CD14-positive monocyte (primary cell): ENCODE measurements at regions not wholly inside any gene's neighbourhood (a gene's known extent, or its start where the extent isn't known, plus 50 kb on each side); places are given as distances from the start of the nearest gene placed in this dataset.

ENCODE experiments used
- DNase-seq, 3 donors: peaks; one replicate each; pipeline ENCODE4 v3.0.0-alpha.2; 2011 to 2022
- H2AFZ ChIP-seq: 2 replicates; pipeline ENCODE4 v1.6.0; 2012; ENCODE audit warnings: mild to moderate bottlenecking, low read depth, low read length, inconsistent platforms; ENCODE audit not compliant: insufficient read depth, poor library complexity, severe bottlenecking
- H3K27ac ChIP-seq, 2 donors: 1 replicate in 1 of 2; 2 replicates in 1 of 2; pipeline ENCODE4 v1.5.1; 2012 to 2013; ENCODE audit warnings: low read length in 2 of 2, control low read depth in 1 of 2, inconsistent platforms in 1 of 2, low read depth in 1 of 2, mild to moderate bottlenecking in 1 of 2
- H3K27me3 ChIP-seq, 2 donors: one replicate each; pipeline versions ENCODE4 v1.6.0 to v1.6.1; 2011 to 2013; ENCODE audit warnings: low read length in 2 of 2; ENCODE audit not compliant: control insufficient read depth in 2 of 2, insufficient read depth in 2 of 2
- H3K36me3 ChIP-seq, 2 donors: replicated peaks in 1 of 2; 1 replicate in 1 of 2; 2 replicates in 1 of 2; pipeline versions ENCODE4 v1.5.1 to v1.6.1; 2012 to 2013; ENCODE audit warnings: low read length in 2 of 2, control low read depth in 1 of 2, inconsistent platforms in 1 of 2, mild to moderate bottlenecking in 1 of 2; ENCODE audit not compliant: insufficient read depth in 2 of 2, control insufficient read depth in 1 of 2
- H3K4me1 ChIP-seq, 2 donors: 1 replicate in 1 of 2; 2 replicates in 1 of 2; pipeline versions ENCODE4 v1.5.1 to v1.6.1; 2012 to 2013; ENCODE audit warnings: low read length in 2 of 2, control low read depth in 1 of 2, inconsistent platforms in 1 of 2, mild to moderate bottlenecking in 1 of 2, moderate library complexity in 1 of 2; ENCODE audit not compliant: insufficient read depth in 2 of 2, control insufficient read depth in 1 of 2
- H3K4me2 ChIP-seq: replicated peaks from 2 replicates; pipeline ENCODE3; 2012; ENCODE audit warnings: low read length, moderate library complexity, mild to moderate bottlenecking; ENCODE audit not compliant: poor library complexity, severe bottlenecking; ENCODE audit errors: extremely low read depth
- H3K4me3 ChIP-seq, 3 experiments: fragments of 200-600 bp in 1 of 3; sonication (generic) in 1 of 3; replicated peaks in 1 of 3; 1 replicate in 2 of 3; 2 replicates in 1 of 3; pipeline ENCODE4 v1.5.1; 2011 to 2013; ENCODE audit warnings: low read length in 3 of 3, mild to moderate bottlenecking in 3 of 3, control low read depth in 2 of 3, low read depth in 2 of 3, inconsistent platforms in 1 of 3, moderate library complexity in 1 of 3
- H3K79me2 ChIP-seq: 2 replicates; pipeline ENCODE4 v1.6.0; 2012; ENCODE audit warnings: mild to moderate bottlenecking, control low read depth, inconsistent platforms, low read length, moderate library complexity; ENCODE audit not compliant: insufficient read depth
- H3K9ac ChIP-seq: 2 replicates; pipeline ENCODE4 v1.6.0; 2017; ENCODE audit warnings: low read length, mild to moderate bottlenecking; ENCODE audit not compliant: insufficient read depth, poor library complexity, severe bottlenecking
- H3K9me3 ChIP-seq, 2 donors: replicated peaks in 1 of 2; 1 replicate in 1 of 2; 2 replicates in 1 of 2; pipeline versions ENCODE4 v1.5.1 to v1.6.1; 2012 to 2013; ENCODE audit warnings: low read length in 2 of 2, control low read depth in 1 of 2; ENCODE audit not compliant: control insufficient read depth in 1 of 2, insufficient read depth in 1 of 2
- H4K20me1 ChIP-seq: 2 replicates; pipeline ENCODE4 v1.6.0; 2012; ENCODE audit warnings: mild to moderate bottlenecking, low read length, control low read depth, moderate library complexity; ENCODE audit not compliant: insufficient read depth
- H3K27ac Mint-ChIP-seq, 7 donors: one replicate each; pipeline ENCODE4 v1.8.0; 2020; ENCODE audit warnings: mild to moderate bottlenecking in 7 of 7, mixed read lengths in 7 of 7, moderate library complexity in 6 of 7, inconsistent platforms in 2 of 7
- H3K27me3 Mint-ChIP-seq, 3 donors: one replicate each; pipeline ENCODE4 v1.8.0; 2021 to 2022; ENCODE audit warnings: low read depth in 3 of 3, mild to moderate bottlenecking in 3 of 3, mixed read lengths in 3 of 3, moderate library complexity in 3 of 3, inconsistent platforms in 1 of 3
- H3K36me3 Mint-ChIP-seq, 2 donors: one replicate each; pipeline ENCODE4 v1.8.0; 2020; ENCODE audit warnings: mixed read lengths in 2 of 2, inconsistent platforms in 1 of 2, mild to moderate bottlenecking in 1 of 2
- H3K4me1 Mint-ChIP-seq: one replicate; pipeline ENCODE4 v1.8.0; 2020; ENCODE audit warnings: mild to moderate bottlenecking, mixed read lengths
- H3K4me3 Mint-ChIP-seq, 2 donors: one replicate each; pipeline ENCODE4 v1.8.0; 2020; ENCODE audit warnings: mild to moderate bottlenecking in 2 of 2, mixed read lengths in 2 of 2, moderate library complexity in 1 of 2
- H3K9me3 Mint-ChIP-seq, 7 donors: one replicate each; pipeline ENCODE4 v1.8.0; 2020 to 2022; ENCODE audit warnings: mixed read lengths in 7 of 7, mild to moderate bottlenecking in 6 of 7, moderate library complexity in 6 of 7, inconsistent platforms in 2 of 7
- WGBS: methylation state at CpG from one replicate; pipeline ENCODE4 v1.1.5; 2013; ENCODE audit warnings: missing lambda C conversion rate; ENCODE audit not compliant: insufficient coverage; 5-methylcytosine and 5-hydroxymethylcytosine counted together
- intact Hi-C, 2 donors: fragments of 100-400 bp; cut with micrococcal nuclease; formaldehyde crosslinking; loops; one replicate each; pipeline versions ENCODE4 v1.15.0 to v1.15.1; 2023
- TF ChIP-seq, protein P1 (sequence below): fragments of 200-600 bp; IDR thresholded peaks from one replicate; pipeline ENCODE4 v1.8.0; 2022; ENCODE audit warnings: antibody characterized with exemption, mild to moderate bottlenecking

DNA sequence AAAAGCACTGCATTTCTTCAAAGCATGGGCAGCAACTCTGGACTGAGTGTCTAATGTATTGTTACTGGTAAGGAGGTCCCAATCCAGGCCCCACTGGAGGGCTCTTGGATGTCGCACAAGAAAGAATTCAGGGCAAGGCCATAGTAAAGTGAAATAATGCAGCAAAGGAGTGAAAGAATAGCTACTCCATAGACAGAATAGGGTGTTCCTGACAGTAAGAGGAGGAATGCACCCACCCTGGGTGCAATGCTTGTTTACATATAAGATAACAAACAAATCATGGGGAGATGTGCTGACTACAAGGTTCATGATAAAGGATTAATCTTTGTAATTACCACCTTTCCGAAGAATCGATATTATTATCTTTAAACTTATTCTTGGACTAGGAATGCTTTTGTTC lies 58.8 kb upstream of the ABCC4 start:
- no peaks in the 10 kb centered on the region for H3K36me3 Mint-ChIP-seq
- peaks cover 3 to 6% (median 6%) of the 10 kb centered on the region in 3 donors for H3K27me3 Mint-ChIP-seq
- Histone ChIP-seq H3K4me2 (no peak overlapping the region), H3K36me3 (no peaks in the 10 kb centered on the region), H3K4me3 (no peak overlapping the region), H3K79me2 (no peaks in the 10 kb centered on the region), H2AFZ (no peak overlapping the region), H3K9me3 (peaks cover 0 to 3% of the 10 kb centered on the region in 2 donors), H3K9ac (no peak overlapping the region), H4K20me1 (no peaks in the 10 kb centered on the region), H3K4me1 (no peaks in the 10 kb centered on the region), H3K27ac (no peak overlapping the region), H3K27me3 (no peaks in the 10 kb centered on the region)
- no peak for DNase-seq
- H3K4me3 Mint-ChIP-seq = no peak overlapping the region
- H3K4me1 Mint-ChIP-seq = no peaks in the 10 kb centered on the region
- WGBS = 100% methylated on average over 1 of the region's 3 CpGs
- peaks cover 0 to 9% (median 3%) of the 10 kb centered on the region in 7 donors for H3K9me3 Mint-ChIP-seq
- no peak overlapping the region for H3K27ac Mint-ChIP-seq
- intact Hi-C loops = no loop called here
- TF ChIP-seq, protein P1, sequence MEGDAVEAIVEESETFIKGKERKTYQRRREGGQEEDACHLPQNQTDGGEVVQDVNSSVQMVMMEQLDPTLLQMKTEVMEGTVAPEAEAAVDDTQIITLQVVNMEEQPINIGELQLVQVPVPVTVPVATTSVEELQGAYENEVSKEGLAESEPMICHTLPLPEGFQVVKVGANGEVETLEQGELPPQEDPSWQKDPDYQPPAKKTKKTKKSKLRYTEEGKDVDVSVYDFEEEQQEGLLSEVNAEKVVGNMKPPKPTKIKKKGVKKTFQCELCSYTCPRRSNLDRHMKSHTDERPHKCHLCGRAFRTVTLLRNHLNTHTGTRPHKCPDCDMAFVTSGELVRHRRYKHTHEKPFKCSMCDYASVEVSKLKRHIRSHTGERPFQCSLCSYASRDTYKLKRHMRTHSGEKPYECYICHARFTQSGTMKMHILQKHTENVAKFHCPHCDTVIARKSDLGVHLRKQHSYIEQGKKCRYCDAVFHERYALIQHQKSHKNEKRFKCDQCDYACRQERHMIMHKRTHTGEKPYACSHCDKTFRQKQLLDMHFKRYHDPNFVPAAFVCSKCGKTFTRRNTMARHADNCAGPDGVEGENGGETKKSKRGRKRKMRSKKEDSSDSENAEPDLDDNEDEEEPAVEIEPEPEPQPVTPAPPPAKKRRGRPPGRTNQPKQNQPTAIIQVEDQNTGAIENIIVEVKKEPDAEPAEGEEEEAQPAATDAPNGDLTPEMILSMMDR = no peak

DNA sequence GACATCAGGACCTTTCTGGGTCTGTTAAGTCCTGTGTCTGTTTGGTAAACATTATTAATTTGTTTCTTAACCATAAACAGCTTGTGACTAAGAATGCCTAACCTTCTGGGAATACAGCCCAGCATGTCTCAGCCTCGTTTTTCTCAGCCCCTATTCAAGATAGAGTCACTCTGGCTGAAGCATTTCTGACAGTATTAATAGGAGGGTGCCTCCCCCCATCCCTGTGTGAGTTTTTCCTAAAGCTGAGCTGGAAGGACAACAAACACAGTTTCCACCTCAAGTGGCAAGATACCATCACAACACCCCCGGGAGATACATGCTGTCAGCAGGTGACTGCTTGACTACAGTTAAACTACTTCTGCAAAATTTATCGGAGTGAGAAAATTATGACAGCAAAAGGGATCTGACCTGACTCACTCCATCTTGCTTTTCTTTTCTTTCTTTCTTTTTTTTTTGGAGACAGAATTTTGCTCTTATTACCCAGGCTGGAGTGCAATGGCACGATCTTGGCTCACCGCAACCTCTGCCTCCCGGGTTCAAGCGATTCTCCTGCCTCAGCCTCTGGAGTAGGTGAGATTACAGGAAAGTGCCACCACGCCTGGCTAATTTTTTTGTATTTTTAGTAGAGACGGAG lies 59.3 kb upstream of the ABCC4 start:
- Histone ChIP-seq H3K27ac (no peak overlapping the region), H3K36me3 (no peaks in the 10 kb centered on the region), H3K27me3 (no peaks in the 10 kb centered on the region), H2AFZ (no peak overlapping the region), H3K4me2 (no peak overlapping the region), H4K20me1 (no peaks in the 10 kb centered on the region), H3K9ac (no peak overlapping the region), H3K4me1 (no peaks in the 10 kb centered on the region), H3K9me3 (peaks cover 0 to 3% of the 10 kb centered on the region in 2 donors), H3K79me2 (no peaks in the 10 kb centered on the region), H3K4me3 (no peak overlapping the region)
- no peak for DNase-seq
- Mint-ChIP-seq H3K27ac (no peak overlapping the region), H3K9me3 (peaks cover 0 to 9% (median 3%) of the 10 kb centered on the region in 7 donors), H3K27me3 (peaks cover 0 to 6% (median 6%) of the 10 kb centered on the region in 3 donors), H3K4me3 (no peak overlapping the region), H3K36me3 (no peaks in the 10 kb centered on the region), H3K4me1 (no peaks in the 10 kb centered on the region)
- intact Hi-C loops = no loop called here
- 88% methylated on average over 9 of the region's 9 CpGs for WGBS
- TF ChIP-seq, protein P1 = no peak
